NCI-H226 (cell line): ENCODE measurements at regions not wholly inside any gene's neighbourhood (a gene's known extent, or its start where the extent isn't known, plus 50 kb on each side); places are given as distances from the start of the nearest gene placed in this dataset.
"Not testable (repeated sequence)": the region's sequence is repeated elsewhere in the genome, so short reads cannot be mapped to it uniquely, and the experiment has no call there.

Experiments used
- DNase-seq: peaks from one replicate; pipeline ENCODE4 v3.0.0-alpha.2; 2015

DNA sequence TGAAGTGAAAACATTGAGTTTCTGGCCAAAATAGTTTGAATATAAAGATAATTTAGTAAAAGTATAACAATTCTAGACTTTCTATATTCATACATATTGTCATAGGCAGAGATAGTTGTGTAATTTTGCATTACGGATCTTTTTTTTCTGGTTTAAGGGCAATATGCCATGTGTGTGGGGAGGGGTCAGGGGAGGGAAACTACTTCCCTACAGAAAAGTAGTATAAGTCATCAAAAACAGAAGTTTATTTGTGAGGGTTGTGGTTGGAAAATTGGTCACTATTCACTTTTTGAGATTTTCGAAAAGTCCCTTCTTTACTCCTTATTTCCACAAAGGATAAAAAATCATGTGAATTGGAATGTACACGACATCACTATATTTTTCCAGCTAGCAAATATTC is 288.2 kb upstream of the PREP start:
- no peak for DNase-seq

DNA sequence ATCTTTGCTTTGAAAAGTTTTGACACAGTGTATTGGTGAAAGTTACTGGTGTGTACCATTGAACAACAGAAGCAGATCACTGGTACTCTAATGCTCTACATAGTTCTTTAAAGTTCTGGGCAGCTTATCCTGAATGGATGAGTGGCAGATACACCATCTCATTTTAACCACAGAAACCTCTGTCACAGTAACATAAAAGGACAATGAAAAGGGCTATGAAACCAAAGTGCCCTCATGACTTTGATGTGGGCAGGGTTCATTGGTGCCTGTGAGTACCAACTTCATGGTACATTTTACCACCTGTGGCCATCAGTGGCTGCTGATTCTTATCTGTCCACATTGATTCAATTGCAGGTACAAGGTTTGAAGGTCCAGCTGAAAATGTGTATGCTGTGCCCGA is 285.7 kb upstream of the PREP start:
- DNase-seq, result no peak

DNA sequence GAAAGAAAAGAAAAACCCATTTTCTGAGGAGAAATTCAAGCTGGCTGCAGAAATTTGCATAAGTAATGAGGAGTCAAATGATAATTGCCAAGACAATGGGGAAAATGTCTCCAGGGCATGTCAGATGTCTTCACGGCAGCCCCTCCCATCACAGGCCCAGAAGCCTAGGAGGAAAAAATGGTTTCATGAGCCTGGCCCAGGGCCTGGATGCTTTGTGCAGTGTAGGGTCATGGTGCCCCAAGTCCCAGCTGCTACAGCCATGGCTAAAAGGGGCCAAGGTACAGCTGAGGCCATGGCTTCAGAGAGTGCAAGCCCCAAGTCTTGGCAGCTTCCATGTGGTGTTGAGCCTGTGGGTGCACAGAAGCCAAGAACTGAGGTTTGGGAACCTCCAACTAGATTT is 283.9 kb upstream of the PREP start:
- DNase-seq, result not testable (repeated sequence)

DNA sequence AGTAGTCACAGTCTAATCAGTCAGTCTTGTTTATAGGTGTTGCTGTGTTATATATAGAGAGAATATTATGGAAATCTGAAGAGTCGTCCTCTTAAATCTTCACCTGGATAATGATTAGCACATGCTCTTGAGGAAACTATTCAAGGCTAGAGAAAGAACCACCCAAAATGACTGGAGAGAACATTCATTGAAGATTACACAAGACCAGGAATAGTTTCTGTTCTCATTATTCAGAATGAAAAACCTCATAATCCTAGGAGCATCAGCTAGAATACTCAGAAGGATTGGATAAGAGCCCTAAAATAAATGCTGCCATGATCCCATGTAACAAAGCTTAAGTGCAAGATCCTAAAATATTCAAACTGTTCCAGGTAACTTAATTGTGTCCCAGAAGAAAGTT is 278.2 kb upstream of the PREP start:
- no peak for DNase-seq

DNA sequence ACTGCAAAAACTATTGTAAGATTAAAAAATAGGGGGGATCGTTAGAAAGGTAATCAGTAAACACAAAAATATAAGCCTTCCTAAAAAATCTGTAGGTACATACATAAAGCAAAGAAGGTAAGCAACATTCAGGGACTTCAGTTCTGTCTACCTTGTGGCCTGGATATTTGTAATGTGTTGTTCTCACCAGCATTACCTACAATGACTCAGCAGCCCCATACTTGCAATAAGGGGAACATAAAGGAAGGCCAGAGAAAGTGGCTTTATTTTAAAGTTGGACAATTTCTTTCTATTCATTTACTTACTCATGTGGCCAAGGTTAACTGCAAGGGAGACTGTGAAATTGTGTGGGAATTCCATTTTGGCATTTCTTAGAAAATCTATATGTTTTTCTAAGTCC is 277.2 kb upstream of the PREP start:
- no peak for DNase-seq

DNA sequence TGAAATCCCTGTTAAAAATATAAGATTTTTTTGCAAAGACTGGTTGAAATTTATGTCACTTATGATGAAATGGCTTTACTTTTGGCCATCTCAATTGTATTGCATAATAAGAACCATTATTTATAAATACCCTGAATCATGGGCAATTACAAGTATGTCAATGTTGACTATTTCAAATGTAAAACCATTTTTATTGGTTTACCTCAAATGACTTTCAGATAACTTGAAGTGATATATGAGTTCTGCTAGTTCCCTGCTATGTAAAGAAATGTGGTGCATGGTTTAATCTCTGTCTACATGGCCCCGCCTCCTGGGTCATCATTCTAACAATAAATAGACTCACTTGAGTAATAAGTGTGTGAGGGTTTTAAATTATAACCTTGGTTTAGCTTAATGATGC is 275.6 kb upstream of the PREP start:
- no peak for DNase-seq

DNA sequence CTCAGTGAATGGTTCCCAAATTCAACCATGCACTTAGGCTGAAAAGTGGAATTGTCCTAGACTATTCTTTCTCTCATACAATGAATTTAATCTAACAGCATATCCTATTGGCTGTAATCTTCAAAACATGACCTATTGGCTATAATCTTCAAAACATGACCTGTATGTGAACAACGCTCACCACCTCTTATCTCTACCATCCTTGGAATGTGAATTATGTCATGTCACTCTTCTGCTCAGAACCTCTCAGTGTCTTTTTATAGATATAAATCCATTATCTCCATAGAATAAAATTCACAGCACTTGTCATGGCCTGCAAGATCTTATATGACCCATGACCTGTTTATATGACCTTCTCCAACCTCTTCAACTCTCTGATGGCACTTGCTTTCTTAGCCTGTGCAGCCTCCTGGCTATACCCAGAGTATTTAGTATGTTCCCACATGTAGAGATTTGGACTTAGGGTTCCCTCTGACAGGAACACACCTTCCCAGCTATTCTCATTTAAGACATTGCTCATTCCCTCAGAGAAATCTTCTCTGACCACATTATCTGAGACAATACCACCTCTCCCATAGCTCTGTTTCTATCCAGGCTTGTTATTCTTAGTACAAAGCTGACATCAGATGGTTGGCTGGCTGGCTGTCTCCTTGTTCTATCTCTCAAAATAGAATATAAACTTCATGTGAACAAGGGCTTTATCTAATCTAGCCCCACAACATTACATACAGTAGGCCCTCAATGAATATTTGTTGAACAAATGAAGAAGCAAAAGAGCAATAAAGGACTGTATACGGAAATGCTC is 275.0 kb upstream of the PREP start:
- no peak for DNase-seq

DNA sequence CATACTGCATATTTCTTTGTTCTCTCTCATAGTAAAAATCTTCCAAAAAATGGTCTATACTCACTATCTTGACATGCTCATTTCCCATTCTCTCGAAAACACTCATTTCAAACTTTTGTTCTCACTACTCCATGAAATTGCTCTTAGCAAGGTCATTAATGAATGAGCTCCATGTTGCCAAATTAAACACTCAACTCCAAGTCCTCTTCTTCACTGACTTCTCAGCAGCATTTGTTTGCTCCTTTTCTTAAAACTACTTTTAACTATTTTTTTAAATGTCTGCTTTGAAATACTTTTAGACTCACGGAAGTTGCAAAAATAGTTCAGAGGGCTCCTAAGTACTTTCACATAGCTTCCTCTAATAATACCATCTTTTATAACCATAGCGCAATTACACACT is 274.0 kb upstream of the PREP start:
- DNase-seq, result no peak

DNA sequence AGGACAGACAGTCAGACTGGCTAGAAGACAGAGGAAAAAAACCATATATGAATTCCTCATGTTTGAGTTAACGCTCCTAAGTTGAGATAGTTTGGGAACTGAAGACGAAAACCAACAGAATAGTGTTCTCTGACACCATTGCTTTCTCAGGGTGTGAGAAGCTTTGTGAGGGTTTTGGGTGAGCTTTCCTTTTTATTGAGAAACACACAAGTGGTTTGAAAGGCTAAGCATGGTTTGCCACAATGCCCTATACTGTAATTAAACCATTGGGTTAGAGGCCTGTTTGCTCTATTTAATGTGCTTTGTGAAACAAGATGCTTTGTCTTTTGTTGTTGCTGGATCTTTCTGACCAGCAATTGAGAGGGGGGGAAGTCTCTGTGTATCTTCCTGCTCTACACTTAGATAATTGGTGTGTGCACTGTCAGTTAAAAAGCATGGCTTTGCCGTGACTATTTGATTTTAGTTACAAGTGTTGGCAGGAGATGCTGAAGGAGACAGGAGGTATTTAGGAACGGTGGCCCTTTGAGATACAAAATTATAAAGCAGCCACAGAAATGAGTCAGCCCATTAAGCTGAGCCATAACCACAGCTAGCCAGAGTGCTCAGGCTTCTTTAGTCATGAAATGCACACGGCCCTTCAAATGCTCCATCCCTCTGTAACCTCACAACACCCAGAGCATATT is 273.0 kb upstream of the PREP start:
- peak; percentile 77 for DNase-seq

DNA sequence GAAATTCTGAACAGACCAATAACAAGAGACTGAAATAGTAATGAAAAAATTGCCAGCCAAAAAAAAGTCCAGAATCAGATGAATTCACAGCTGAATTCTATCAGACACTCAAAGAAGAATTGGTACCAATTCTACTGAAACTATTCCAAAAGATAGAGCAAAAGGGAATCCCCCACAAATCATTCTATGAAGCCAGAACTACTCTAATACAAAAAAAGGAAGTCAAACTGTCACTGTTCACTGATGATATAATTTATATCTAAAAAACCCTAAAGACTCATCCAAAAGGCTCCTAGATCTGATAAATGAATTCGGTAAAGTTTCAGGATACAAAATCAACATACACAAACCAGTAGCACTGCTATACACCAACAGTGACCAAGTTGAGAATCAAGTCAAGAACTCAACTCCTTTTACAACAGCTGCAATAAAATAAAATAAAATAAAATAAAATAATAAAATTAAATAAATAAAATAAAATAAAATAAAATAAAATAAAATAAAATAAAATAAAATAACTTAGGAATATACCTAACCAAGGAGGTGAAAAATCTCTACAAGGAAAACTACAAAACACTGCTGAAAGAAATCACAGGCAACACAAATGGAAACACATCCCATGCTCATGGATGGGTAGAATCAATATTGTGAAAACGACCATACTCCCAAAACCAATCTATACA is 270.1 kb upstream of the PREP start:
- not testable (repeated sequence) for DNase-seq

DNA sequence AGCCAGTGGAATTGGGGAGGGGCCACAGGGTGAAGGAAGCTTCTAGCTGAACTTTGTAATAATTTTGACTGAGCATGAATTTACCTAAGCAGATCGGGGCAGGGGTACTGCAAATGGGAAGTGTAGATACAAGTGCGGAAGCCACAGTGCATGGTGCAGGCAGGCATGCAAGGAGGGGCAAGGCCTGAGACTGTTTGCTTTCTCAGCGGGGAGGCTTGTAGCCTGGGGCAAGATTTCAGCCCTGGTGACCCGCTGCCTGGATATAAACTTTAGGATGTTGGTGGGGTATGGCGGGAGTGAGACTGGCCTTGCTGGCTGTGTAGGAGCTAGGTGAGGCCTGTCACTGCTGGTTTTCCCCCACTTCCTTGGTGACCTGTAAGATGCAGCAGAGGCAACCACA is 266.4 kb upstream of the PREP start:
- no peak for DNase-seq

DNA sequence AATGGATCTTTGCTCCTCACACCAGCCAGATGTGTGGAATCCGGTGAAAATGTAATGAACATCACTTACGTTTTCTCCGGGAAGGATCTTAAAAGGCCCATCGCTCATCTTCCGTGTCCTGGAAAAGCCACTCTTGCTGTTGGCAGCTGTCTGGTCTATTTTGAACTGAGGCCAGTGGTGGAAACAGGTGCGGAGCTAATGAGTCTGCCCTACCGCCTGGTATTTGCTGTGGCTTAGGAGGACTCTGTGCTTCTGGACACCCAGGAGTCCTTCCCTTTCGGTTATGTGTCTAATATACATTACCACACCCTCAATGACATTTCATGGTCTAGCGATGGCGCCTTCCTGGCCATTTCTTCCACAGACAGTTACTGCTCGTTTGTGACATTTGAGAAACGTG is 264.2 kb upstream of the PREP start:
- no peak for DNase-seq

DNA sequence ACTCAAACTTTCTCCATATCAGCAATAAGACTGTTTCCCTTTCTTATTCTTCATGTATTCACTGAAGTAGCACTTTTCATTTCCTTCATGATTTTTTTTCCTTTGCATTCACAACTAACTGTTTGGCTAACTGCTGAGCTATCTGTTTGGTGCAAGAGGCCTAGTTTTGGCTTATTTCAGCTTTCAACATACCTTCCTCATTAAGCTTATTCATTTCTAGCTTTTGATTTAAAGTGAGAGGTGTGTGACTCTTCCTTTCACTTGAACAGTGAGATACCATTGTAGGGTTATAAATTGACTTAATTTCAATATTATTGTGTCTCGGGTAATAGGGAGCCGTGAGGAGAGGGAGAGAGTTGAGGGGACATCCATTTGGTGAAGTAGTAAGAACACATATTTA is 262.0 kb upstream of the PREP start:
- no peak for DNase-seq

DNA sequence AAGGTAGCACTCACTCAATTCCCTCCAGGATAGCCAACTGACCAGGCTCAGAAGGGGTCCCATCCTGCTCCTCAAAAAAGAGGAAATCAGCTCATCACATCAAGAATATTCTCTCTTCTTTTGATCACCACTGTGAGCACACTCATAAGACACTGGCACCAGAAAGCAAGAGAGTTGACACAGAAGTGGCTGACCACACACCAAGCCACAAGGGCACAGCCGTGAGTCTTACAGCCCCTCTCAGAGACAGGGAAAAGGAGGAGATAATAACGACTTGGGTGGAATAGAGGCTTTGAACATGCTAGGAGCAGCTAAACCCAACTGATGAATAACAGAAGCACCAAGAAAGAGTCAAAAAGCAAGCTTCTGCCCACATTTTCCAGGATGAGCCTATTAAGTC is 249.1 kb upstream of the PREP start:
- DNase-seq, result no peak

DNA sequence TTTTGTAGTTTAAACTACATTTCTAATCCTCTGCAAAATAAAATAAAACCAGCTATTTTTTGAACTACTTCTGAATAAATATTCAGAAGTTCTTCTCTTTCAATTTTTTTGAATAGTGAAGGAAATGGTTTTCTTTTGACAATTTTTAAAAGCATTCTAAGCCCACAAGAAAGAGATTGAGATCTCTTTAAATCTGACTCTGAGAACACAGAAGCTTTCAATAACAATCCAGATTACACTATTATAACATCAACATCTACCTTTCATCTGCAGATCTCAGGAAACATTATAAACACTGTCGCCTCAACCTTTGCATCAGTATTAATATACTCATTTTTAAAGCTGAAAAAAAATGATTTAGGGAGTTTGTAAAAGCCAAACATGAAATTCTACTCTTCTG is 247.5 kb upstream of the PREP start:
- DNase-seq, result no peak

DNA sequence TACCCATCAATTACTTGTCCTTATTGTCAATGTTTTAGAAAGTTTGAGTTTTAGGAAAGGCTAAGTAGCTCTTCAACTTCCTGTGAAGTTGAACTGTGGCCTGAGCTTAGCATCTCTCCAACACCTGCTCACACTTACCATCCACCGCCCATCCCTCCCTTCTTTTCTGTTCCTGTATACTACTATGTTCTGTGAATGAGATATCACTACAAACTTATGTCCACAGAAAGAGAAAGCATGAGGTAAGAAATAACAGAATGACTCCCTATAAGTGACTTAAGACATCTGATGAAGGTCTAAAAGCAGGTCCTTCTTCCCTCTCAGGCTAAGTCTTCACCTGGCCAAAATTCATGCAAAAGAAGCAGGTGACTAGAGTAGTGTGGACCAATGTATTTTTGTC is 246.3 kb upstream of the PREP start:
- no peak for DNase-seq

DNA sequence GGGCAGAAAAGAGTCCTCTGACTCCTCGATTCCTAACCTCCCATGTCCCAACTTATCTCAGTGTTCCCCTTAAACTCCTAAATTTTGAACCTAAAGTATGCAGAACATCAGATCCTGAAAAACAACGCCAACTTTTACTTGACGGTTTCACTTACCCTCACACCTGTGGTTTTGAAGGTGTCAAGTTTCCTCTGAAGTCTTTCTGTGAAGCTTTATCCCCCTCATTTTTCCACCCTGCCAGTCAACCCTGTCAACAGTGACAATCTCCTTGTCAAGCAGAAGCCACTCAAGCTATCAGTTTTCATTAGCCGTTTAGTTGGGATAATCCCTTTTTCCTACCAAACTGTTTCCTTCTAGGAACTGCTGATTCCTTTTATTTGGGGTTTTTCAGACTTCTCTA is 245.4 kb upstream of the PREP start:
- no peak for DNase-seq

DNA sequence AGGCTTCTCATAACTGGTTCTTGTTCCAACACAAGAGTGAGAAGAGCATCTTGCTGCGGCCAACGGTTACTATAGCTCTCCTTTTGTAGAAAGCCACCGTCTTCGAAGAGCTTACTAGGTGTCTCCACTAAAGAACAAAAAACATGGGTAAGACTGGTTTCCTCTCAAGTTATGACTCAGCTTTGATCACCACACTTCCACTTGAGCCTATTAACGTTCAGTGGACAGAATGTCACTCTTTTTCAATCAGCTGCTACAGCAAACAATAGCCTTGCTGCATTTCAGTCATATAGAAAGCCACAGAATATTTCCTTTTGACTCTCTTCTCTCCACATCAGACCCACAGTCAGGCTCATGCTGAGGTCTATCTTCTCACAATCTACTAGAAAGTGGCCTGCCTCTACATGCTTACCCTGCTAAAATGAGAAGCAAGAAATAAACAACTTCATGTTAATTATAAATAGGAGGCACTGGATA is 243.5 kb upstream of the PREP start:
- DNase-seq, result no peak

DNA sequence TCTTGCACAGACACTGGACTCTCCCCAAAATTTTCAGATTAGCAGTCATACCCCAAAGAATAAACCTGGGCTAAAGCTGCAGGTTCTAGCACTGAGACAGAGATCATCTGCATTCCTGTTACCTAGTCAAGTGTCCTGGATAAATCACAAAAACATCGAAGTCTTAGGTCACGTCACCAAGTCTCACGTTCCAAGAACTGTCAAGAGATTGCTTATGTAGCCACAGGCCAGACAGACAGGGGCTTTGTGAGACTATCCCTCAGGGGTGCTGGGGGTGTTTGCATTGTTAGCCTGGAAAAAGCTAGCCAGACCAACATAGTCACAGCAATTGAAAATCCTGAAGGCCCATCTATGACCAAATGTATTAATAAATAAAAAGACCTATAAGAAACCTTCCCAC is 243.1 kb upstream of the PREP start:
- DNase-seq, result no peak

DNA sequence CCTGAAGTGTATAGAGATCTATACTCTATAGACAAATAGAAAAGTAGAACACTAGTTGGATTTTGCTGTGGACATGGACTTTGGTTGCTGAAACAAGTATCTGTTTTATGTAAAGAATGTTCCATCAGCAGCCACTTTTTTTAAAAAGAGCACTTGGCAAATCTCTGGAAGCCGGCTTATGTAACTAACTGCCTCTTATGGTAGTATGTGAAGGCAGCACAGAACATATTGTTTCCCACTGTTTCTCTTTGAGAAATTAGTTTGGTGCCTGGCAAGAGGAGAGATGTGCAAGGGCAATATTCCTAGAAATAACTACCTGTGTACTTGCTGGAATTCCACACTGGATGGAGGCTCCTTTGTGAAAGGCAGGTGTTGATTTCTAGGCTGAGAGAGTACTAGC is 242.3 kb upstream of the PREP start:
- no peak for DNase-seq

DNA sequence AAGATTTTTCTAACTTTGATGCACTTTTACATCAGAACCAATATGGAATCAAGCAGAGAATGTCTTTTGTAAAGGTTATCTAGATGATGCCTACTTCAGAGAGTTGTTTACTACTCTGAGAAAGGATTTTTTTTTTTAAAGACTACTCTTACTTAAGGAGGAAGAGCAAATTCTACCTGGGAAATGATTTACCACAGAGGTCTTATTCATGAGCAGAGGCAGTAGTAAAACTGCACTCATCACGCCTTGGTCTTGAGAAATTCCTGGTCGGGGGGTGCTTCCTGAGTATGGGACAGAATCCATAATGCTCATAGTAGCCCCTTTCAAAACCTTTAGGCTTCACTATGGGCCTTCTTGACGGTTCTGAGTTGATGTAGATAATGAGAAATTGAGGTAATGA is 241.8 kb upstream of the PREP start:
- no peak for DNase-seq

DNA sequence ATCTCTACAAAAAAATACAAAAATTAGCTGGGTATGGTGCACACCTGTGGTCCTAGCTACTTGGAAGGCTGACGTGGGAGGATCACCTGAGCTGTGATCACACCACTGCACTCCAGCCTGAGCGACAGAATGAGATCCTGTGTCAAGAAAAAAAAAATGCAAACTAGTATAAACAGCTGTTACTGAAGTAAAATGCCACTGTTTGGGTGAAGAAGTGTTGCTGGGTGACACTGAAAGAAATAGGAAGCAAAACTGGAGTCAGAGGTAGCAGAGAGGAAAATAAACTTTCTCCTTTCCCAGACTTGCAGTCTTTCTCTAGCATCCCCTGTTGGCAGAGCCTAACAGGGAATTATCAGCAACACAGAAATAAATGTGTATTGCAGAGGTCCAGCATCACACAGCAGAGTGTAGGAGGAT is 241.2 kb upstream of the PREP start:
- DNase-seq, result no peak

DNA sequence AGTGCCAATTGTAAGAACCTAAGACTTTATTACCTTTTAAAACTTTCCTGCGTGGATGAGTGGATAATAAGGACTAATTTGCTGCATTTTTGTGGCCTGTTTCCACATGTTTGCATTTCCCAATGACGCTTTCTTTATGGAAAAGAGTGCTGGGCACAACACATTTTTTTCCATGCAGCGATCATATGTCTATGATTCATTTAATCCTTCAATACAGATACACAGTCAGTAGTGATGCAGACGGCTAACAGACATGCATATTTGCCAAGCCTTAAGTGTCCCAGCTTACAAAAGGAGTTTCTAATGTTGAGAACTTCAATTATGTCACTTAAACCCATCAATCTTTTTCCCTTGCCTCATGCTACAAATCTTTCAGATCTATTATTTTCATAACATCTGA is 239.8 kb upstream of the PREP start:
- no peak for DNase-seq

DNA sequence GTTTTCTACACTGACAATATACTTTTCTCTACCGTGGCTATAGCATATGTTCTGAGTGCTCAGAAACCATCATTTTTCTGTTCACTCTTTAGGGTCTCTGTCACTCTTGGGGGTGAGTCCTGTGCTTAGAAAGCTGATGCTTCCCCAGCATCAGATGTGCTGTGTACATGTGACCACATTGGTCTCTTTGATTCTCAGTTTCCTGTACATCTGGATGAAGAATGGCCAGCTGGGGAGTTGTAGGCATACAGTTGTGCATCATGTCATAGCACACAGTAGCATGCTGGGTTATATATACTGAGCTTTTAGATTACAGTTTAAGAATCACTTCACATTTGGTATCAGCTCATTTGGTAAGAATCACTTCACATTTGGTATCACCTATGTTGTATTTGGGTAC is 238.6 kb upstream of the PREP start:
- no peak for DNase-seq
